ENCODE measurements at regions not wholly inside any gene's neighbourhood (a gene's known extent, or its start where the extent isn't known, plus 50 kb on each side); places are given as distances from the start of the nearest gene placed in this dataset.

DNA sequence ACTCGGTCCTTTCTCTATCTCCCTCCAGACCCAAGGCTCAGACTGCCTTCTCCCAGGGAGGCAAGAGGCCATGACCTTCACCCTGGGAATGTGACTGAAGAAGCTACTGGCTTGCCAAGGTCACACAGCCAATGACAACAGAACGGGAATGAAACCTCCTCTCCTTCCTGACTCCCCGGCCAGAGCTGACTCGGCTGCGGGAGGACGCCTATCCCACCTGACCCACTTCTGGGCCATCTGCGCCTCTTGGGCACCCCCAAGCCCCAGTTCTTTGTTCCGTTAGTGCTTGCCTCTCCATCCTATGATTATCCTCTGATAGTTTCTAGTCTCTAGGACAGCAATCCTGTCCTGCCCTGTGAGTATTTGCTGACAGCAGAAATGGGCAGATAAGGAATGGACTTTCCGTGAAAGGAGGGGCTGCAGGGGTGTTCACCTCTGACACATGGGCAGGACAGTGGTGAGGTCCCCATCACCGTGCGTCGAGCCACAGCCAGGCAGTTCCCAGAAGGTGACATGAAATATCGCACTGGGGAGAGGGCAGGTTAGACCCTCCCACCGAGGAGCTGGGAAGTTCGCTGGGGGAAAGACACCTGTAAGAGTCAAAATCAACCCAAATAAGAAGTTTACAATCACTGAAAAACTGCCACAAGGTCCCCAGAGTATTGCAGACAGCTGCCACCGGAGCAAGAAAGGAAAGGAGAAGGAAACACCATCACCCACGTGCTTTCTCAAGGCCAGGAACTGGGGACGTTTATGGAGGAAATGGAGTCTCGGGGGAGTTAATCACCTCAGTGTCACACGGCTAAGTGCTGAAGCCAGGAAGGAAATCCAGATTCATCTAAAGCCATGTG is 63.0 kb downstream of the INSIG1 start:
- DNase-seq (ENCODE audit: low spot score) = no peak

DNA sequence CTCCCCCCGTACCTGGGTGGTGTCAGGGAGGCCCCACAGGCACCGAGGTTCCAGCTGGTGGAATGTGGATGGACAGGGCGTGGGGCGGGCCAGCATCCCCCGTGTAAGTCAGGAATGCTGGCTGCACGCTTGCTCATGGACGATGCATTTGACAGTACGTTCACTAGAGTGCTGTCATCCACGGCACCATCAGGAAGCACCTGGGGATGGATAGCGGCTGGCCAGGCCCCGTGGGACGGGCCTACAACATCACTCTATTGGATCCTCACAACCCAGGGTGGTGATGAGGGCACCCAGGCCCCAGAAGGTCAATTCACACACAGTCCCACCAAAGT is 63.6 kb downstream of the INSIG1 start:
- no peak for DNase-seq (ENCODE audit: low spot score)

GRCh38 chr7:155361947-155362346 is 64.3 kb downstream of the INSIG1 start:
- DNase-seq (ENCODE audit: low spot score) = no peak

DNA sequence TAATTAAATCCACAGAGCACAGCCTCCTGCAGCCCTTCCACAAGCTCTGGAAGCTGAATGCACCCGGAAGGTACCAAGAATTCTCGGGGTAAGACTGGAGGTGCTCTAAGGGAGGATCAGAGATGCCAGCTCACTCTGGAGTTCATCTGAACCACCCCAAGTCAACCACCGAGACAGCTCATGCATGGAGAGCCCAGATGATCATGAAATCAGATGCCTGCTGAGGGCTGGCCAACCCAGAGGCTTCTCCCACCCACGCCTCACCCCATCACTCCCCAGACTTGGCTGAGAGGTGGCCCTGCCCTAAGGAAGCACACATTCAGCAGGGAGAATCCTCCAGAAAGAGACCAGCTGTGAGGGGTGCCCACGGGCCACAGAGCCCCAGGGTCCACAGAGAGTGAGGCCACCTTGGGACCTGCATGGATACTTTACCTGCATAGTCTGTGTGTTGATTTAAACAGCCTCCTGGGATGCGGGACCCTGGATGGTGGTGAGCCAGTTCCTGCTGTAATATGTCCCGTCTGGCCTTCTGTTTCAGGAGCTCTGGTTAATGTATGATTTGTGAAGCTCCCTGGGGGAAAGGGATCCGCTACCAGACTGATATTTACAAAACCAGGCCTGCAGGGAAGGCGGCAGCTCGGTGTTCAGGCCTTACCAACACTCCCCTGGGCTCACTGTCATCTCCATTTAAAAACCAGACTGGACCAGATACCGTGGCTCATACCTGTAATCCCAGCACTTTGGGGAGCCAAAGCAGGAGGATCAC is 64.9 kb downstream of the INSIG1 start:
- DNase-seq (ENCODE audit: low spot score) = no peak

DNA sequence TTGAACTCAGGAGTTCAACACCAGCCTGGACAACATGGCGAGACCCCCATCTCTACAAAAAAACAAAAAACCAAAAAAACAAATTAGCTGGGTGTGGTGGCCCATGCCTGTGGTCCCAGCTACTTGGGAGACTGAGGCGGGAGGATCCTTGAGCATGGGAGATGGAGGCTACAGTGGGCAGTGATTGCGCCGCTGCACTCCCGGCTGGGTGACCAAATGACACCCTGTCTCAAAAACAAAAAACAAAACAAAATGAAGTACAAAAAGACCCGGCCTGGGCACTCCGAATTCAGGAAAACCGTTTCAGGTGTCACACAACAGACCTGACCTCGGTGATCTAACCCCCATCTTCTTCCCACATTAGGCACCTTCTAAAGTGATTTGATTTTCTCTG is 65.5 kb downstream of the INSIG1 start:
- DNase-seq (ENCODE audit: low spot score) = no peak

GRCh38 chr7:155363852-155364600 is 66.3 kb downstream of the INSIG1 start:
- no peak for DNase-seq (ENCODE audit: low spot score)

DNA sequence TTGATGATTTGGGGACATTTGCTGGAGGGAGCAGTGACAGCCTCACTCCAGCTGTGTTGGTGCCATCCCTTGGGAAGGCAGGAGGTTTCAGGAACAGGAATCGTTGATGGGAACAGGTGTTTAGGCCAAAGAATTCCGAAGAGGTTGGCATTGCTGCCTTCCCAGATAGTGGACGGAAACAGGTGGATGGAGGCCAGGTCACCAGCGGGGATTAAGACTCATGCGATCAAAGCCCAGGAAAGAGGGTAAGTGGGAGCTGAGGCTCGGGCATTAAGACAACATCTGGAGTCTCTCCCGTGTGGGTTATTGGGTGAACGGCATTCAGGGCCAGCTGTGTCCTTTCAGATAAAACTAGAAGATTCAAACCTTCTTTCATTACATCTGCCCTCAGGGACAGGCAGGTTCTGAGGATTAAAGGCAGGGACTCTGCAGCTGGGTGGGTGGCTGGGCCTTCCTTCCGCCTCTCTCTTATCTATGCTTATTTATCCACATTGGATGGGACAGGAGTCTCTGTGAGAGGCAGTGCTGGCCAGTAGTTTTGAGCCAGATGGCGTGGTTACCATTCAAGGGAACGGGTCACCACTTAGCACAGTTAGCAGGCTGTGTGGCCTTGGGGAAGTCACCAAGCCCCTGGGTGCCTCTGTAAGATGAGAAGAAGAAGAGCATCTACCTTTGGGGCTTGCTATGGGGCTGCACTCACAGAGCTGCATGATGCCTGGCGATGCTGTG is 67.6 kb downstream of the INSIG1 start:
- no peak for DNase-seq (ENCODE audit: low spot score)

DNA sequence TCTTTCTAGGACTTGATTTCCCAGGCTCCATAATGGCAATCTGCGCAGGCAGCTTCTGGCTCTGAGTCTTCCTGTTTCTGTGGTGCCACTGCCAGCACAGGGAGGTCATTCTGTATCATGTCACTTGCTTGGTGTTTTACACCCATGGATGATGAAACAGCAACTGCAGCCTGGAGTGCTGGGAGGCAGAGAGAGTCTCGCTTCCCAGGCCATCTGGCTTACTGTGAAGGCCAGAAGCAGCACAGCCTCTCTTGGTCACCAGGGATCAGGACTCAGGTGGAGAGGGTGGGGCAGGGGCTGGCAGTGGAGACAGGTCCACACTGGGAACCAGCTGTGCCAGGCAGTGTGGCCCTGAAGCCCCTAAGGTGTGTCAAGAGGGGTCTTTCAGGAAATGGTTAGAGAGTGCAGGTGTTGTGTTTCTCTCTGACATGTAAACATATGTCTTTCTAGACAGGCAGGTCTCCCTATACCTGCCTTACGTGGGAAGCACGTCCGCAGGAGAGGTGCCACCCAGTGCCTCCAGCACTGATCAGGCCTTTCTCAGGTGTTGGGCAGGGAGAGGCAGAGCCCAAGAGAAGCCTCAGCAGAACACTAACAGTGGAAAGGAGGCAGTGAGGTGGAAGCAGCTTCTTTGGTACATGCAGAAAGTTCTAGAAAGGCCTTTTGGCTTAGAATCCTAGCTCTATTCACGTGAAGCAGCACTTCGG is 71.4 kb downstream of the INSIG1 start:
- no peak for DNase-seq (ENCODE audit: low spot score)

- DNase-seq (ENCODE audit: low spot score) = no peak
These were observed 72.1 kb downstream of the INSIG1 start for GRCh38 chr7:155369766-155370165.

GRCh38 chr7:155371331-155371883 is 73.7 kb downstream of the INSIG1 start:
- no peak for DNase-seq (ENCODE audit: low spot score)

DNA sequence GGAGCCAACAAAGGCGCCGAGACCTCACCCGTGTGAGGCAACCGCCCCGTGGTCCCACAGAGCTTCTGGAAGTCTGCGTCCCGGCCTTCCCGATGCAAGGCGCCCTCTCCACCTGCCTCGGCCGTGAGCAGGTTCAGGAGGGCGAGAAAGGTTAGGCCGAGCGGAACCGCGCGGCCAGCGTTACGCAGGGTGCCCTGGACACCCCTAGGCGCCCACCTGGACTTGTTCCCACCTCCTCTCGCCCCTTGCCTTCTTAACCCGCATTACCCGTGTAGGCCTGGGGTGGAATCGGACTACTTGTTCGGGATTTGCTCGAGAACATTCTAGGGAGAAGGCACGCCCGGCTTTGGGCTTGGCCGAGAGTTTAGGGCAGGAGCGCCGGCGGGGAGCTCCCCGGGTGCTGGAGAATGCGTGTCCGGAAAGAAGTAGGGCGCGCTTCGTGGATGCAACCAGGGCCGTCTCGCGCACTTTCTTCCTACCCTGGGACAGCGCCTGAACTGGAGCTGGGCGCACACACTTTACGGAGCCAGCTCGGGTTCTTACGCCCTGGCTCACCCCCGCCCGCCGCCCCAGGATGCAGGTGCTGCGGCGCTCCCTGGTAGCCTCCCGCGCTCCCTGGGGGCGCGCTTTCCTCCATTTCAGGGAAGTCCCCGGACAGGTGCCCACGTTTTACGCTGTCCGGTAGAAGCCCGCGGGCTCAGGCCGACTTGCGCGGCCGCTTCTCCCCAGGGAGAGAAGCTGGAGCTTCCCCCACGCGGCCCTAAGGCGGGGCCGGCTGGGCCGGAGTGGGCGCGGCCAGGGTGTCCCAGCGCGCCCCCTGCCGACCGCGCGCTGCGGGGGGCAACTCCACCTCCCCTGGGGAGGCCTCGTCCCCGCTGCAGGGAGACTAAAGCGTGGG is 74.5 kb downstream of the INSIG1 start:
- no peak for DNase-seq (ENCODE audit: low spot score)

DNA sequence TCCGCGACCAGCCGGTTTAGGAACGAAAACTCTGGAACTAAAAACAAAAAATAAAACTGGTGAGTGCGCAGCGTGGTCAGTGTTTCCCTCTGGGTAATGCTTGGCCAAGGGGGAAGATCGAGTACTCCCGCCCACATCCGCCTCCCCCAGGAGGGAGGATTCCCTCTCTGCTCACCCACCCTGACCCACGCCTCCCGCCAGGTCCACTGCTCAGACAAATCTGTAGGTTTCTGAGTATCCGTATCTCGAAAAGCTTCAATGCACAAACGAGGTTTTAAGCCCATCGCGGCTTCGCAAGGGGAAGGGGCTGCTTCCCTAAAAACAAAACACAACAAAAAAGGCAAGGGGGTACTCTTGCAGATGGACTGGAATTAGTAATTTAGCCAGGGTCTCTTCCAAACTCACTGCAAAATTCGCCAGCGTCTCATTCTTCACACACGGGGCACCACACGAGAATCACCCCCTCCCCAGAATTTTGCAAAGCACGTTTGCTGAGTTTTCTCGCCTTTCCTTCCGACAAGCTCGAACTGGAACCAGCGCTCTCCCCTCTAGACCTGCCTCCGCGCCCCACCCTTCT is 75.2 kb downstream of the INSIG1 start:
- no peak for DNase-seq (ENCODE audit: low spot score)

DNA sequence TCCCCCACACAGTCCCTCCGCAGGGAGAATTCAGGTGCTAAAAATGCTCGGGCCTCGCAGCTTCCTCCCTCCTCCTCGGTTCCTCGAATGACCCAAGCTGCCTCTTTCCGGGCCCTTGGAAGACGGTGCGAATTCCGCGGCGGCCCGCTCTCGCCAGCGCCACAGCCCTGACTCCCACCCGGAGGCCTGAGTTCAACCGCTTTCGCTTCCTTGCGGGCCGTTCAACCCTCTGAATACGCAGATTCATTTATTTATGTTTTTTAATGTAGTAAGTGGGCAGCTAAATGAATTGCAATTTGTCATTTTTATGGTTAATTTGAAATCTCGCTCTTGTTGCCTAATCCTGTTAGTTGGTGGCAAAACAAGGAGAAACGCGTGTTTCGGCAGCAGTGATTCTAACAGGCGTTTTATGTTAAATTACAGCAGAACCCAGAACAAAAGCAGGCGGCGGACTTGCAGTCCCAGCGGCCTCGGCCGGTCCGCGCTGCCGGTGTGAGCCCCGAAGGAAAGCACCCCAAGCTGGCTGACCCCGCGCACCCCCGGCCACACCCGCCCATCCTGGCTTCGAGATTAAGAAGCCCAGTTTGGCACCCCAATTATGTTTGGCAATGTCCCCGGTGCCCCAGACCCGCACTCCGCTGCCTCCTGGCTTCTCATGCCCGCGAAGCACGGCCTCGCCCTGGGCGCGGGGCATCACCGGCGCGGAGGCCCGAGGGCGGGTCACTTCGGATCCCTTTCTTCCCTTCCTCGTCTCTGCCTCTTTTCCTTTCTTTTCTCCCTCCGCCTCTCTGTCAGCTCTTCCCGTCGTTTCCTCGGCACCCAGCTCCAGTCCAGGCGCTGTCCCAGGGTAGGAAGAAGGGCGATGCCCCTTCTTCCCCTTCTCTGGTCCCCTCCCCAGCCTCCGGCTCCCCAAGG is 75.9 kb downstream of the INSIG1 start:
- no peak for DNase-seq (ENCODE audit: low spot score)

- no peak for DNase-seq (ENCODE audit: low spot score)
These were observed 76.9 kb downstream of the INSIG1 start for GRCh38 chr7:155374276-155375252.

DNA sequence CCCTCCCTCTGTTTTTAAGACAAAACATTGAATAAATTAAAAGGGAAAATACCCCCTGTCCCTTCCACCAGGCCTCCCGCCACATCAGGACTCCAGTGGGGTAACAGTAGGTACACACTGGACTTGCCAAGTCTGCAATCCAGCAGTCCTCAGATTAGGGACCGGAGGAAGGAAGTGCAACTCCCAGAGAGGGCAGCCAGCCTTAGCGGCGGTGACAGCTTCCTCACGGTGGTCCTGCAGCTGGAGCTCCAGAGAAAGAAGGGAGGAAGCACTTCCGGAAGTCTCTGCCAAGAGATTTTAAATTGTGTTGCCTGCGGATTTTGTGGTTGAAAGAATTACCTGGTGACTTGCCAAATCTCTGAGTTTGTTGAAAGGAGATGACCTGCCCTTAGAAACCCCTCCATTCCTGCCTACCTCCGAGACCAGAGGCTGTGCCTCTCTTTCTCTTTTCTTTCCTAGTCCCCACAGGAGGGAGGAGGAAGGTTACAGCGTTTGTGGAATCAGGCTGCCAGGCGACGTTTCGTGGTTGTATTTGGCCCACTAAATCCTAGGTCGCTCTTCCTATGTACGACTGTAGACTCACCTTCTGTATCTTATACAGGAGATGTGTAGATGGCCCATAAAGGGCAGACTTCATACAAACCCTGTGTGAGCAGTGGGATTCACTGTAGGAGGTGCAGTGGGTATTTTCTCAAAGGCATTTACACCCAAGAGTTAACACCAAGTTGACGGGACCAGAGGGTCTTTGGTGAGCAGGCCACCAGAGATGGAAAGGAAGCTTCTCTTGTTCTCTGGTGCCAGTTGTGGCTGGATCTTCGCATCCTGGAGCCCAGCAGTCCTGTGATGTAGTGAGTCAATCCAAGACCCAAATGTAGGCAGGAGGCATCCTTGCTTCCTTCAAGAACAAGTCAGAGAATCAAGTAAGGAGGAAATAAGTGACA is 77.9 kb downstream of the INSIG1 start:
- no peak for DNase-seq (ENCODE audit: low spot score)

All from CD4-positive, alpha-beta T cell treated with Interleukin-6 at 100 ng/mL for 8 hours (primary cell).